HG02885 (cell line): ENCODE measurements at regions not wholly inside any gene's neighbourhood (a gene's known extent, or its start where the extent isn't known, plus 50 kb on each side); places are given as distances from the start of the nearest gene placed in this dataset.
"Not testable (repeated sequence)": the region's sequence is repeated elsewhere in the genome, so short reads cannot be mapped to it uniquely, and the experiment has no call there.

ENCODE experiments used
- ATAC-seq: cut with Tn5 transposase; IDR thresholded peaks from one replicate; pipeline ENCODE4 v1.9.1; 2021; ENCODE audit warnings: mild to moderate bottlenecking; ENCODE audit not compliant: unreplicated experiment, poor library complexity

GRCh38 chr2:150690870-150691269 is 203.4 kb upstream of the RND3 start:
- ATAC-seq, result no peak

GRCh38 chr2:150690261-150690660 is 202.8 kb upstream of the RND3 start:
- ATAC-seq, result no peak

- ATAC-seq, result no peak
Observed at GRCh38 chr2:150689590-150689989, 202.1 kb upstream of the RND3 start.

GRCh38 chr2:150688016-150688415 is 200.5 kb upstream of the RND3 start:
- no peak for ATAC-seq

GRCh38 chr2:150686391-150686790 is 198.9 kb upstream of the RND3 start:
- no peak for ATAC-seq

- ATAC-seq, result no peak
Observed at GRCh38 chr2:150681120-150681804, 193.8 kb upstream of the RND3 start.

GRCh38 chr2:150679456-150680120 is 192.1 kb upstream of the RND3 start:
- ATAC-seq, result no peak

GRCh38 chr2:150677551-150677950 is 190.1 kb upstream of the RND3 start:
- ATAC-seq, result no peak

- no peak for ATAC-seq
Observed at GRCh38 chr2:150676747-150677383, 189.4 kb upstream of the RND3 start.

- ATAC-seq, result no peak
Observed at GRCh38 chr2:150675807-150676206, 188.3 kb upstream of the RND3 start.

GRCh38 chr2:150674283-150674682 is 186.8 kb upstream of the RND3 start:
- no peak for ATAC-seq

GRCh38 chr2:150672311-150672710 is 184.8 kb upstream of the RND3 start:
- no peak for ATAC-seq

- ATAC-seq, result no peak
Observed at GRCh38 chr2:150669492-150669891, 182.0 kb upstream of the RND3 start.

GRCh38 chr2:150667039-150667438 is 179.6 kb upstream of the RND3 start:
- ATAC-seq, result not testable (repeated sequence)

GRCh38 chr2:150663143-150663542 is 175.7 kb upstream of the RND3 start:
- ATAC-seq, result no peak

GRCh38 chr2:150656002-150656401 is 168.5 kb upstream of the RND3 start:
- no peak for ATAC-seq

GRCh38 chr2:150653351-150653750 is 165.9 kb upstream of the RND3 start:
- ATAC-seq, result no peak

- ATAC-seq, result no peak
Observed at GRCh38 chr2:150647943-150648342, 160.5 kb upstream of the RND3 start.

GRCh38 chr2:150646746-150647145 is 159.3 kb upstream of the RND3 start:
- no peak for ATAC-seq

- ATAC-seq, result no peak
Observed at GRCh38 chr2:150644298-150645067, 157.0 kb upstream of the RND3 start.
